ENCODE measurements at regions not wholly inside any gene's neighbourhood (a gene's known extent, or its start where the extent isn't known, plus 50 kb on each side); places are given as distances from the start of the nearest gene placed in this dataset.

GRCh38 chr5:93022211-93022610, 558.8 kb downstream of the NR2F1-AS1 start:
- Histone ChIP-seq H3K27me3 (no peaks in the 10 kb centered on the region), H3K27ac (no peak overlapping the region), H3K4me1 (no peaks in the 10 kb centered on the region), H3K9me3 (no peaks in the 10 kb centered on the region), H3K36me3 (no peaks in the 10 kb centered on the region), H3K4me3 (no peak overlapping the region)
- intact Hi-C loops (cut with DNase I), result no loop called here
- TF ChIP-seq POLR2A (IDR thresholded peaks at IDR 0.05) (no peak), CTCF (IDR thresholded peaks at IDR 0.05) (no peak)
- WGBS, 2 donors, result 36 to 42% methylated on average over 3 of the region's 3 CpGs
- DNase-seq, result no peak

- no peaks in the 10 kb centered on the region for H3K27me3 ChIP-seq
- no peak overlapping the region for H3K4me3 ChIP-seq
- 71% methylated on average over 2 of the region's 2 CpGs for WGBS, 2 donors
- no peaks in the 10 kb centered on the region for H3K4me1 ChIP-seq
- DNase-seq, result no peak
- TF ChIP-seq POLR2A (IDR thresholded peaks at IDR 0.05) (no peak), CTCF (IDR thresholded peaks at IDR 0.05) (no peak)
- H3K27ac ChIP-seq, result no peak overlapping the region
- intact Hi-C loops (cut with DNase I), result no loop called here
- H3K9me3 ChIP-seq, result no peaks in the 10 kb centered on the region
- H3K36me3 ChIP-seq, result no peaks in the 10 kb centered on the region
These were observed 561.1 kb downstream of the NR2F1-AS1 start for GRCh38 chr5:93019896-93020295.

- H3K9me3 ChIP-seq, result no peaks in the 10 kb centered on the region
- TF ChIP-seq POLR2A (IDR thresholded peaks at IDR 0.05) (no peak), CTCF (IDR thresholded peaks at IDR 0.05) (no peak)
- no peak overlapping the region for H3K27ac ChIP-seq
- H3K27me3 ChIP-seq, result no peaks in the 10 kb centered on the region
- no peaks in the 10 kb centered on the region for H3K4me1 ChIP-seq
- no peak overlapping the region for H3K4me3 ChIP-seq
- no peak for DNase-seq
- intact Hi-C loops (cut with DNase I), result no loop called here
- H3K36me3 ChIP-seq, result no peaks in the 10 kb centered on the region
These were observed 562.6 kb downstream of the NR2F1-AS1 start for GRCh38 chr5:93018461-93018860.

GRCh38 chr5:93017849-93018248, 563.2 kb downstream of the NR2F1-AS1 start:
- no peak overlapping the region for H3K27ac ChIP-seq
- H3K9me3 ChIP-seq, result no peaks in the 10 kb centered on the region
- DNase-seq, result no peak
- WGBS, 2 donors, result 41 to 52% methylated on average over 2 of the region's 2 CpGs
- H3K4me1 ChIP-seq, result no peaks in the 10 kb centered on the region
- no peaks in the 10 kb centered on the region for H3K27me3 ChIP-seq
- intact Hi-C loops (cut with DNase I), result no loop called here
- TF ChIP-seq POLR2A (IDR thresholded peaks at IDR 0.05) (no peak), CTCF (IDR thresholded peaks at IDR 0.05) (no peak)
- H3K36me3 ChIP-seq, result no peaks in the 10 kb centered on the region
- no peak overlapping the region for H3K4me3 ChIP-seq

- intact Hi-C loops (cut with DNase I), result no loop called here
- Histone ChIP-seq H3K27me3 (no peaks in the 10 kb centered on the region), H3K4me3 (no peak overlapping the region), H3K36me3 (no peaks in the 10 kb centered on the region), H3K27ac (no peak overlapping the region), H3K9me3 (no peaks in the 10 kb centered on the region), H3K4me1 (no peaks in the 10 kb centered on the region)
- TF ChIP-seq POLR2A (IDR thresholded peaks at IDR 0.05) (no peak), CTCF (IDR thresholded peaks at IDR 0.05) (no peak)
- DNase-seq, result no peak
- 83 to 86% methylated on average over 1 of the region's 1 CpG for WGBS, 2 donors
These were observed 563.6 kb downstream of the NR2F1-AS1 start for GRCh38 chr5:93017376-93017775.
